Mesenchymal stem cell (in vitro differentiated cells and primary cell): ENCODE measurements at regions not wholly inside any gene's neighbourhood (a gene's known extent, or its start where the extent isn't known, plus 50 kb on each side); places are given as distances from the start of the nearest gene placed in this dataset.

Experiments
- DNase-seq: peaks from one replicate; pipeline ENCODE4 v3.0.0-alpha.2; 2013
- H2AFZ ChIP-seq: one replicate; pipeline ENCODE4 v1.6.1; 2013; ENCODE audit warnings: low read depth, mild to moderate bottlenecking, control low read depth, inconsistent platforms, low read length, moderate library complexity
- H2AK5ac ChIP-seq: 2 replicates; pipeline ENCODE4 v1.6.1; 2013; ENCODE audit warnings: low read length, moderate library complexity, mild to moderate bottlenecking, inconsistent platforms; ENCODE audit not compliant: severe bottlenecking
- H2BK120ac ChIP-seq: one replicate; pipeline ENCODE4 v1.6.1; 2013; ENCODE audit warnings: low read depth, mild to moderate bottlenecking, inconsistent platforms, low read length, moderate library complexity
- H2BK12ac ChIP-seq, 2 experiments: one replicate each; pipeline ENCODE4 v1.6.1; 2013; ENCODE audit warnings: inconsistent platforms in 2 of 2, low read length in 2 of 2, mild to moderate bottlenecking in 2 of 2, moderate library complexity in 2 of 2, control low read depth in 1 of 2
- H2BK15ac ChIP-seq: one replicate; pipeline ENCODE4 v1.6.1; 2013; ENCODE audit warnings: mild to moderate bottlenecking, low read depth, inconsistent platforms; ENCODE audit not compliant: poor library complexity, severe bottlenecking
- H2BK5ac ChIP-seq: 2 replicates; pipeline ENCODE4 v1.6.1; 2013; ENCODE audit warnings: low read depth, mild to moderate bottlenecking, low read length, control low read depth, inconsistent platforms; ENCODE audit not compliant: poor library complexity, severe bottlenecking
- H3K14ac ChIP-seq, 2 experiments: one replicate each; pipeline ENCODE4 v1.6.1; 2013; ENCODE audit warnings: inconsistent platforms in 2 of 2, low read length in 2 of 2, control low read depth in 1 of 2, mild to moderate bottlenecking in 1 of 2, moderate library complexity in 1 of 2
- H3K18ac ChIP-seq, 2 experiments: one replicate each; pipeline ENCODE4 v1.6.1; 2013; ENCODE audit warnings: inconsistent platforms in 2 of 2, low read length in 2 of 2, control low read depth in 1 of 2, low read depth in 1 of 2, mild to moderate bottlenecking in 1 of 2
- H3K23ac ChIP-seq, 2 experiments: one replicate each; pipeline ENCODE4 v1.6.1; 2013; ENCODE audit warnings: inconsistent platforms in 2 of 2, low read length in 2 of 2, mild to moderate bottlenecking in 2 of 2, moderate library complexity in 2 of 2, control low read depth in 1 of 2
- H3K27ac ChIP-seq: 2 replicates; pipeline ENCODE4 v1.5.1; 2013; ENCODE audit warnings: mild to moderate bottlenecking, moderate library complexity, low read length, control low read depth, inconsistent platforms; ENCODE audit not compliant: poor library complexity, severe bottlenecking
- H3K27me3 ChIP-seq, 2 experiments: 2 replicates each; pipeline versions ENCODE4 v1.6.1 to v1.7.0; 2013; ENCODE audit warnings: low read length in 2 of 2, mild to moderate bottlenecking in 2 of 2, moderate library complexity in 2 of 2, control low read depth in 1 of 2, inconsistent platforms in 1 of 2; ENCODE audit not compliant: control insufficient read depth in 1 of 2, insufficient read depth in 1 of 2
- H3K36me3 ChIP-seq, 2 experiments: 2 replicates each; pipeline versions ENCODE4 v1.6.1 to v1.7.0; 2013; ENCODE audit warnings: low read length in 2 of 2, control low read depth in 1 of 2, inconsistent platforms in 1 of 2, low read depth in 1 of 2, mild to moderate bottlenecking in 1 of 2; ENCODE audit not compliant: insufficient read depth in 2 of 2, control insufficient read depth in 1 of 2
- H3K4ac ChIP-seq, 2 experiments: one replicate each; pipeline ENCODE4 v1.6.1; 2013; ENCODE audit warnings: inconsistent platforms in 2 of 2, low read length in 2 of 2, mild to moderate bottlenecking in 2 of 2, moderate library complexity in 2 of 2, control low read depth in 1 of 2, low read depth in 1 of 2
- H3K4me1 ChIP-seq: 2 replicates; pipeline ENCODE4 v1.6.1; 2013; ENCODE audit warnings: low read depth, low read length, control low read depth; ENCODE audit not compliant: control insufficient read depth, insufficient read depth
- H3K4me2 ChIP-seq: 2 replicates; pipeline ENCODE4 v1.6.1; 2013; ENCODE audit warnings: low read length, mild to moderate bottlenecking, inconsistent platforms; ENCODE audit not compliant: poor library complexity, severe bottlenecking
- H3K4me3 ChIP-seq, 2 experiments: 2 replicates each; pipeline versions ENCODE4 v1.5.1 to v1.7.0; 2013; ENCODE audit warnings: low read length in 2 of 2, mild to moderate bottlenecking in 2 of 2, control low read depth in 1 of 2, low read depth in 1 of 2; ENCODE audit not compliant: insufficient read depth in 1 of 2
- H3K79me1 ChIP-seq: replicated peaks from 2 replicates; pipeline ENCODE4 v1.6.1; 2013; ENCODE audit warnings: mild to moderate bottlenecking, control low read depth, low read length, inconsistent platforms; ENCODE audit not compliant: poor library complexity, severe bottlenecking
- H3K9ac ChIP-seq: 2 replicates; pipeline ENCODE4 v1.7.0; 2013; ENCODE audit warnings: mild to moderate bottlenecking, low read length, moderate library complexity
- H3K9me3 ChIP-seq: 2 replicates; pipeline ENCODE4 v1.7.0; 2013; ENCODE audit warnings: mild to moderate bottlenecking, low read length; ENCODE audit not compliant: control insufficient read depth
- H4K8ac ChIP-seq: one replicate; pipeline ENCODE4 v1.6.1; 2013; ENCODE audit warnings: inconsistent platforms, mild to moderate bottlenecking, low read length, moderate library complexity
- H4K91ac ChIP-seq: one replicate; pipeline ENCODE4 v1.6.1; 2013; ENCODE audit warnings: mild to moderate bottlenecking, low read length, inconsistent platforms
- WGBS: methylation state at CpG from one replicate; pipeline ENCODE4 v1.1.7; 2013; ENCODE audit warnings: mixed read lengths; 5-methylcytosine and 5-hydroxymethylcytosine counted together

- no peak overlapping the region for H2AFZ ChIP-seq
- H2BK15ac ChIP-seq, result no peak overlapping the region
- no peak overlapping the region for H3K27ac ChIP-seq
- no peak overlapping the region for H4K8ac ChIP-seq
- no peaks in the 10 kb centered on the region for H3K9me3 ChIP-seq
- H2AK5ac ChIP-seq, result no peak overlapping the region
- H3K4me1 ChIP-seq, result no peaks in the 10 kb centered on the region
- H3K79me1 ChIP-seq, result peaks cover 4% of the 10 kb centered on the region
- H4K91ac ChIP-seq, result no peak overlapping the region
- no peak overlapping the region for H2BK12ac ChIP-seq
- H3K27me3 ChIP-seq, result no peaks in the 10 kb centered on the region
- H2BK120ac ChIP-seq, result no peak overlapping the region
- no peak overlapping the region for H3K4ac ChIP-seq
- no peak overlapping the region for H3K18ac ChIP-seq
- H2BK5ac ChIP-seq, result no peak overlapping the region
- no peak overlapping the region for H3K4me3 ChIP-seq
- H3K14ac ChIP-seq, result no peak overlapping the region
- H3K9ac ChIP-seq, result no peak overlapping the region
- H3K4me2 ChIP-seq, result no peak overlapping the region
- no peak for DNase-seq
- no peak overlapping the region for H3K23ac ChIP-seq
- no peaks in the 10 kb centered on the region for H3K36me3 ChIP-seq
- 100% methylated on average over 1 of the region's 2 CpGs for WGBS
Observed at GRCh38 chr21:16409352-16409751, 679.6 kb downstream of the USP25 start.

GRCh38 chr21:16418226-16418625 is 688.4 kb downstream of the USP25 start:
- no peak overlapping the region for H2BK12ac ChIP-seq
- H2BK120ac ChIP-seq, result no peak overlapping the region
- H3K4me1 ChIP-seq, result no peaks in the 10 kb centered on the region
- H3K4me2 ChIP-seq, result no peak overlapping the region
- peak overlapping the region in 1 of 2 experiments; percentile 77 for H3K4me3 ChIP-seq
- H4K91ac ChIP-seq, result no peak overlapping the region
- no peak overlapping the region for H2BK5ac ChIP-seq
- no peak overlapping the region for H3K4ac ChIP-seq
- H2BK15ac ChIP-seq, result no peak overlapping the region
- peak overlapping the region; percentile 90 for H3K9ac ChIP-seq
- no peak overlapping the region for H2AFZ ChIP-seq
- no peak overlapping the region for H3K23ac ChIP-seq
- H3K9me3 ChIP-seq, result no peaks in the 10 kb centered on the region
- H3K14ac ChIP-seq, result no peak overlapping the region
- H3K27me3 ChIP-seq, result no peaks in the 10 kb centered on the region
- peaks cover 11% of the 10 kb centered on the region for H3K79me1 ChIP-seq
- H3K18ac ChIP-seq, result no peak overlapping the region
- H3K36me3 ChIP-seq, result no peaks in the 10 kb centered on the region
- WGBS, result 79% methylated on average over 2 of the region's 2 CpGs
- no peak for DNase-seq
- H4K8ac ChIP-seq, result no peak overlapping the region
- no peak overlapping the region for H2AK5ac ChIP-seq
- no peak overlapping the region for H3K27ac ChIP-seq

- Histone ChIP-seq H3K9me3 (no peaks in the 10 kb centered on the region), H3K9ac (peak overlapping the region; percentile 90), H3K23ac (no peak overlapping the region), H2BK5ac (no peak overlapping the region), H2BK120ac (no peak overlapping the region), H3K79me1 (peaks cover 11% of the 10 kb centered on the region), H3K18ac (no peak overlapping the region), H2AFZ (no peak overlapping the region), H3K4ac (no peak overlapping the region), H2BK12ac (no peak overlapping the region), H4K8ac (no peak overlapping the region), H3K36me3 (no peaks in the 10 kb centered on the region), H3K27me3 (no peaks in the 10 kb centered on the region), H3K4me1 (no peaks in the 10 kb centered on the region), H3K4me2 (no peak overlapping the region), H3K27ac (no peak overlapping the region), H3K4me3 (peak overlapping the region in 1 of 2 experiments; percentile 77), H2AK5ac (no peak overlapping the region), H4K91ac (no peak overlapping the region), H3K14ac (no peak overlapping the region), H2BK15ac (no peak overlapping the region)
- DNase-seq, result no peak
- WGBS, result 92% methylated on average over 5 of the region's 5 CpGs
Observed at GRCh38 chr21:16418642-16419041, 688.9 kb downstream of the USP25 start.

GRCh38 chr21:16419188-16419921 is 689.6 kb downstream of the USP25 start:
- Histone ChIP-seq H2BK120ac (no peak overlapping the region), H3K27ac (peak overlapping the region; percentile 43), H3K4me2 (no peak overlapping the region), H2BK5ac (no peak overlapping the region), H3K79me1 (peaks cover 12% of the 10 kb centered on the region), H2BK12ac (no peak overlapping the region), H3K23ac (no peak overlapping the region), H2AK5ac (peak overlapping the region; percentile 80), H3K4me1 (no peaks in the 10 kb centered on the region), H4K8ac (no peak overlapping the region), H3K4ac (no peak overlapping the region), H3K14ac (no peak overlapping the region), H3K9me3 (no peaks in the 10 kb centered on the region), H2BK15ac (no peak overlapping the region), H3K36me3 (no peaks in the 10 kb centered on the region), H3K18ac (no peak overlapping the region), H2AFZ (no peak overlapping the region), H3K27me3 (no peaks in the 10 kb centered on the region), H3K9ac (peak overlapping the region; percentile 90), H4K91ac (no peak overlapping the region), H3K4me3 (peak overlapping the region in 1 of 2 experiments; percentile 77)
- DNase-seq, result no peak
- WGBS, result 80% methylated on average over 12 of the region's 14 CpGs
